ENCODE measurements at regions not wholly inside any gene's neighbourhood (a gene's known extent, or its start where the extent isn't known, plus 50 kb on each side); places are given as distances from the start of the nearest gene placed in this dataset.

DNA sequence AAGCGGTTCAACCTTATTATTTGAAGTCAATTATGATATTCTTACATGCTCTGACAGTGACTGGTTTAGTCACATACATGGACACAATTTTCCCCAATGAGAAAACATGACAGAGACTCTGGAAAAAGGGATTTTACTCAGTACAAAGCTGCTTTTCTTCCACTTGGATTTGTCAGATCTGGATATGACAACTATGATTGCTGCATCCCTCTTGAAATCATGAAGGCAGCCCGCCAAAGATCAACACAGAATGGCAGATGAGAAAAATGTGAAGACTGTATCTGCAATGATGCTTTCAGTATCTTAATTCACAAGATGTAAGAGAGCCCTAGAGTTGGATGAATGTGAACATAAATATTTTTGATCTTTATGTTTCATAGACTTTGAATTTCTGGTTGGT is 439.6 kb downstream of the CDH8 start:
- no peaks in the 10 kb centered on the region for H3K27me3 ChIP-seq (replicated peaks; ENCODE audit: insufficient read depth)
- intact Hi-C loops (cut with DNase I), result no loop called here
- WGBS, result 76% methylated on average over 2 of the region's 2 CpGs
- no peak for DNase-seq (ENCODE audit: low spot score)
- no peaks in the 10 kb centered on the region for H3K36me3 ChIP-seq
- TF ChIP-seq POLR2A (IDR thresholded peaks at IDR 0.05) (no peak), POLR2AphosphoS5 (IDR thresholded peaks at IDR 0.05) (no peak)
- TF ChIP-seq, protein P1, sequence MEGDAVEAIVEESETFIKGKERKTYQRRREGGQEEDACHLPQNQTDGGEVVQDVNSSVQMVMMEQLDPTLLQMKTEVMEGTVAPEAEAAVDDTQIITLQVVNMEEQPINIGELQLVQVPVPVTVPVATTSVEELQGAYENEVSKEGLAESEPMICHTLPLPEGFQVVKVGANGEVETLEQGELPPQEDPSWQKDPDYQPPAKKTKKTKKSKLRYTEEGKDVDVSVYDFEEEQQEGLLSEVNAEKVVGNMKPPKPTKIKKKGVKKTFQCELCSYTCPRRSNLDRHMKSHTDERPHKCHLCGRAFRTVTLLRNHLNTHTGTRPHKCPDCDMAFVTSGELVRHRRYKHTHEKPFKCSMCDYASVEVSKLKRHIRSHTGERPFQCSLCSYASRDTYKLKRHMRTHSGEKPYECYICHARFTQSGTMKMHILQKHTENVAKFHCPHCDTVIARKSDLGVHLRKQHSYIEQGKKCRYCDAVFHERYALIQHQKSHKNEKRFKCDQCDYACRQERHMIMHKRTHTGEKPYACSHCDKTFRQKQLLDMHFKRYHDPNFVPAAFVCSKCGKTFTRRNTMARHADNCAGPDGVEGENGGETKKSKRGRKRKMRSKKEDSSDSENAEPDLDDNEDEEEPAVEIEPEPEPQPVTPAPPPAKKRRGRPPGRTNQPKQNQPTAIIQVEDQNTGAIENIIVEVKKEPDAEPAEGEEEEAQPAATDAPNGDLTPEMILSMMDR (IDR thresholded peaks at IDR 0.05), result no peak
- no peak overlapping the region for H3K27ac ChIP-seq
- no peak overlapping the region for H3K4me3 ChIP-seq
- H3K4me1 ChIP-seq (replicated peaks), result no peaks in the 10 kb centered on the region
- H3K9me3 ChIP-seq, result no peaks in the 10 kb centered on the region

DNA sequence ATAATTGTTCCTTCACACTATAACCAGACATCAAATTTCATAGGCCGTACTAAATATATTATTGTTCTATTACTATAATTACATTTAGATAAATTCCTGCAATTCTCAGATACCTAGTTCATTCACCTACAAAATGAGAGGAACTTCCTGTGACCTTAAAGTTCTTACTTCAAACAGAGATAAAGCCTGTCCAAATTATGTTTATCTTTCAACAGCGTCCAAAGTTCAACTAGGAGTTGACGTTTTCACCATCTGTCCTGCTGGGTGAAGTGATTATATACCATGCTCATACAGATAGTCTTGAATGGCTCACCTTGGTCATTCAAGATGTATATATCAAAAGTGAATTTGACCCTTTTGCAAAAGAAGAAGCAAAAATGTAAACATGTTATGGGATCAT is 440.6 kb downstream of the CDH8 start:
- Histone ChIP-seq H3K27ac (no peak overlapping the region), H3K36me3 (no peaks in the 10 kb centered on the region), H3K4me3 (no peak overlapping the region), H3K4me1 (replicated peaks) (no peaks in the 10 kb centered on the region), H3K9me3 (no peaks in the 10 kb centered on the region), H3K27me3 (replicated peaks; ENCODE audit: insufficient read depth) (no peaks in the 10 kb centered on the region)
- intact Hi-C loops (cut with DNase I), result no loop called here
- DNase-seq (ENCODE audit: low spot score), result no peak
- 71% methylated on average over 3 of the region's 3 CpGs for WGBS
- no peak for TF ChIP-seq POLR2AphosphoS5 (IDR thresholded peaks at IDR 0.05)
- TF ChIP-seq, protein P1 (IDR thresholded peaks at IDR 0.05), result no peak
- no peak for TF ChIP-seq POLR2A (IDR thresholded peaks at IDR 0.05)

DNA sequence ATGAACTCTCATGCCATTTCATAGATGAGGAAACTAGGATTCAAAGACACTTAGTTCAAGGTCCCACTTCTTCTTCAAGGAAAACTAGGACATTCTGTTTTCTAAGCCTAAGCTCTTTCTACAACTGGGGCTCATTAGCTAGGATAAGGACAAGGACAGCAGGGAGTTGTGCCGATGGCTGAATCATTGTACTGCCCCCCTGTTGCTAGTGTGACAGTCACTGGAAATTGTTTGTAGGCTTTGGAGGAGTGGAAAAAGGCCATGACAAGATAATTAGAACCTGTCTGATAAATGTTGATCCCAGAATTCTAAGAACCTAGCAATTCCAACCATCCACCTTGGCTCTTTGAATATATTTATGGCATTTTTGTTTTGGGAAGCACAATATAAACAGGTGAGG is 445.7 kb downstream of the CDH8 start:
- H3K36me3 ChIP-seq, result no peaks in the 10 kb centered on the region
- H3K9me3 ChIP-seq, result no peaks in the 10 kb centered on the region
- whole genome bisulfite sequencing, result 85% methylated on average over 1 of the region's 1 CpG
- H3K27ac ChIP-seq, result no peak overlapping the region
- H3K27me3 ChIP-seq (replicated peaks; ENCODE audit: insufficient read depth), result no peaks in the 10 kb centered on the region
- no peaks in the 10 kb centered on the region for H3K4me1 ChIP-seq (replicated peaks)
- no peak for DNase-seq (ENCODE audit: low spot score)
- H3K4me3 ChIP-seq, result no peak overlapping the region
- intact Hi-C loops (cut with DNase I), result no loop called here
- TF ChIP-seq POLR2A (IDR thresholded peaks at IDR 0.05) (no peak), POLR2AphosphoS5 (IDR thresholded peaks at IDR 0.05) (no peak)
- TF ChIP-seq, protein P1 (IDR thresholded peaks at IDR 0.05), result no peak

DNA sequence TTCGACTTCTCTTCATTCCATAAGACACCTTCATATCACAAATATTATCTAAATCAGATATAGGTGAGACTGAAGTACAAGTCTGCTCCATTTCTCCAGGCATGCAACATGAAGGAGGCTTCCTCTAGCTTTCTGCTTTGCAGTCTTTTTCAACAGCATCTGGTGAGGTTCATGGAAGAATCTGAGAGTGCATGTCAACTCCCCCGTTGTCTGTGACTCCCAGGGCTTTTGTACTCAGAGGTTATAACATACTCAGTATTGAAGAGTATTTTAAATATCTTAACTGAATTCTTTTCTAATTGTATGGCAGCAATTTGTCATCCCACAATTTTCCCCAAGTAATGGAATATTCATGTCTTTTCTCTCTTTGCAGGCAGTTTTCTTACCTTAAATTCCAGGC is 448.7 kb downstream of the CDH8 start:
- Histone ChIP-seq H3K36me3 (no peaks in the 10 kb centered on the region), H3K27ac (no peak overlapping the region), H3K4me1 (replicated peaks) (no peaks in the 10 kb centered on the region), H3K27me3 (replicated peaks; ENCODE audit: insufficient read depth) (no peaks in the 10 kb centered on the region), H3K9me3 (no peaks in the 10 kb centered on the region), H3K4me3 (no peak overlapping the region)
- TF ChIP-seq POLR2A (IDR thresholded peaks at IDR 0.05) (no peak), POLR2AphosphoS5 (IDR thresholded peaks at IDR 0.05) (no peak)
- TF ChIP-seq, protein P1 (IDR thresholded peaks at IDR 0.05), result no peak
- WGBS, result 70% methylated on average over 2 of the region's 2 CpGs
- intact Hi-C loops (cut with DNase I), result no loop called here
- DNase-seq (ENCODE audit: low spot score), result no peak

DNA sequence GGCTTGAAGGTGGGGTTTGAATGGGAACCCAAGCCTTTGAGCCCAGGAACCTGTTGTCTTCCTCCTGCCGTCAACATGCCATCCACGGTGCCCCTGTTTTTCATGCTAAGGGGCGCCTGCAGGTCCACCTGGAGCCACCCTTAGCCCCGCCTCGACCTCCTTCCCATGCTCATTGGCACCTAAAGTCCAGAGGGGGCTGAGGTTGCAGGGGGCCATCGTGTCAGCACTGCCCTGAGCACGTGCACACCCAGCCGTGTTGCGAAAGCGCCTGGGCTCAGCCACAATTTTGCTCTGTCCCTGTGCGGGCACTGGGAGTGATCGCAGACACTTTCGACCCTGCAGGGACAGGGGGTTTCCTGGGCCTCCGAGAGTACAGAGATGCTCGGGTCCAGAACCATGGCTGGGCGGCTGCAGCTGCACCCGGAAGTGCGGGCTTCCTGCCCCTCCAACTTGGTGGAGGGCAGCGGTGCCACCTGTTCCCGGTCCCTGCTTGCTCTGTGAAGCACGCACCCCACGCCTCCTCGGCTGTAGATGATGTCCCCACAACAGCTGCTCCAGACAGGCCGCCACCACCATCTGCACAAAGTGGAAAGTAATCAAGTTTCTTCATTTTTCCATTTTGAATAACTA is 454.7 kb downstream of the CDH8 start:
- no peak overlapping the region for H3K27ac ChIP-seq
- DNase-seq (ENCODE audit: low spot score), result no peak
- WGBS, result 92% methylated on average over 24 of the region's 24 CpGs
- no peaks in the 10 kb centered on the region for H3K4me1 ChIP-seq (replicated peaks)
- TF ChIP-seq POLR2AphosphoS5 (IDR thresholded peaks at IDR 0.05) (no peak), POLR2A (IDR thresholded peaks at IDR 0.05) (no peak)
- TF ChIP-seq, protein P1 (IDR thresholded peaks at IDR 0.05), result no peak
- no peaks in the 10 kb centered on the region for H3K36me3 ChIP-seq
- intact Hi-C loops (cut with DNase I), result no loop called here
- H3K27me3 ChIP-seq (replicated peaks; ENCODE audit: insufficient read depth), result no peaks in the 10 kb centered on the region
- H3K9me3 ChIP-seq, result no peaks in the 10 kb centered on the region
- H3K4me3 ChIP-seq, result no peak overlapping the region

All from prostate gland (tissue), 2 donors.